Upper lobe of right lung (tissue), 1 donor: ENCODE measurements at regions not wholly inside any gene's neighbourhood (a gene's known extent, or its start where the extent isn't known, plus 50 kb on each side); places are given as distances from the start of the nearest gene placed in this dataset.

Source experiments
- ATAC-seq: fragments of 200-7000 bp; cut with Tn5 transposase; one replicate; pipeline ENCODE4 v1.9.1; 2020; ENCODE audit warnings: mild to moderate bottlenecking, moderate library complexity
- DNase-seq: peaks from one replicate; pipeline ENCODE4 v3.0.0-alpha.2; 2020
- H3K27ac ChIP-seq: fragments of 200-600 bp; one replicate; pipeline ENCODE4 v1.8.0; 2022
- H3K27me3 ChIP-seq: fragments of 200-600 bp; one replicate; pipeline ENCODE4 v1.8.0; 2022; ENCODE audit warnings: mild to moderate bottlenecking
- H3K36me3 ChIP-seq: fragments of 200-600 bp; one replicate; pipeline ENCODE4 v1.8.0; 2022
- H3K4me1 ChIP-seq: fragments of 200-600 bp; one replicate; pipeline ENCODE4 v1.8.0; 2022
- H3K4me3 ChIP-seq: fragments of 200-600 bp; one replicate; pipeline ENCODE4 v1.8.0; 2022; ENCODE audit warnings: mild to moderate bottlenecking
- H3K9me3 ChIP-seq: fragments of 200-600 bp; one replicate; pipeline ENCODE4 v1.8.0; 2022
- intact Hi-C: fragments of 100-400 bp; cut with DNase I; formaldehyde crosslinking; loops from one replicate; pipeline ENCODE4 v1.11.0; 2022
- TF ChIP-seq, protein P1 (sequence below): fragments of 200-600 bp; IDR thresholded peaks from one replicate; pipeline ENCODE4 v1.8.0; 2022; ENCODE audit warnings: antibody characterized with exemption
- donor health status: DM: no; HTN: yes; CAD: no; lungs with severe emphysema.

DNA sequence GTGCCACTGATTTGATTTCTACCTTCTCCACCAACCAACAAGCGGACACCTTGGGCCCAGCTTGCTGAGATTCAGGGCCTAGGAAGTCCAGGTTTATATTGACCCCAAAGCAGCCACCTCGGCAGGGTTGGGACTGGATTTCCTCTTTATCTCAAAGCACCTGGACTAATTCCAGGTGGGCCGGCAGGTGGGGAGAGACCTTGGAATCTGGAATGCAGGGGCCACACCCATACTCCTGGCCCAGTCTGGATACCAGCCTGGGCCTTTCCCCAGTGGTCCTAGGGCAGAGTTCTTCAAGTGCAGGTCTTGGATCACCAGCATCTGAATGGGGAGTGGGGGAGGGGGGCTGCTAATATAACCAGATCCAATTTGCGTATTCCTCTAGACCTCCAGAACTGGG, 93.1 kb downstream of the PCDH1 start:
- DNase-seq (no peak), ATAC-seq (peak; percentile 42)

GRCh38 chr5:141784529-141784928, 93.7 kb downstream of the PCDH1 start:
- H3K36me3 ChIP-seq = no peaks in the 10 kb centered on the region
- no peaks in the 10 kb centered on the region for H3K4me1 ChIP-seq
- no peak for DNase-seq
- ATAC-seq = no peak
- no peak overlapping the region for H3K27ac ChIP-seq
- intact Hi-C loops = no loop called here
- no peak overlapping the region for H3K4me3 ChIP-seq
- H3K9me3 ChIP-seq = no peaks in the 10 kb centered on the region
- H3K27me3 ChIP-seq = no peaks in the 10 kb centered on the region
- TF ChIP-seq, protein P1, sequence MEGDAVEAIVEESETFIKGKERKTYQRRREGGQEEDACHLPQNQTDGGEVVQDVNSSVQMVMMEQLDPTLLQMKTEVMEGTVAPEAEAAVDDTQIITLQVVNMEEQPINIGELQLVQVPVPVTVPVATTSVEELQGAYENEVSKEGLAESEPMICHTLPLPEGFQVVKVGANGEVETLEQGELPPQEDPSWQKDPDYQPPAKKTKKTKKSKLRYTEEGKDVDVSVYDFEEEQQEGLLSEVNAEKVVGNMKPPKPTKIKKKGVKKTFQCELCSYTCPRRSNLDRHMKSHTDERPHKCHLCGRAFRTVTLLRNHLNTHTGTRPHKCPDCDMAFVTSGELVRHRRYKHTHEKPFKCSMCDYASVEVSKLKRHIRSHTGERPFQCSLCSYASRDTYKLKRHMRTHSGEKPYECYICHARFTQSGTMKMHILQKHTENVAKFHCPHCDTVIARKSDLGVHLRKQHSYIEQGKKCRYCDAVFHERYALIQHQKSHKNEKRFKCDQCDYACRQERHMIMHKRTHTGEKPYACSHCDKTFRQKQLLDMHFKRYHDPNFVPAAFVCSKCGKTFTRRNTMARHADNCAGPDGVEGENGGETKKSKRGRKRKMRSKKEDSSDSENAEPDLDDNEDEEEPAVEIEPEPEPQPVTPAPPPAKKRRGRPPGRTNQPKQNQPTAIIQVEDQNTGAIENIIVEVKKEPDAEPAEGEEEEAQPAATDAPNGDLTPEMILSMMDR = no peak

More for the DNA sequence above, 93.1 kb downstream of the PCDH1 start:
- no peak overlapping the region for H3K27ac ChIP-seq
- no peaks in the 10 kb centered on the region for H3K4me1 ChIP-seq
- TF ChIP-seq, protein P1 = no peak
- intact Hi-C loops = no loop called here
- no peaks in the 10 kb centered on the region for H3K36me3 ChIP-seq
- no peak overlapping the region for H3K4me3 ChIP-seq
- no peaks in the 10 kb centered on the region for H3K27me3 ChIP-seq
- no peaks in the 10 kb centered on the region for H3K9me3 ChIP-seq

DNA sequence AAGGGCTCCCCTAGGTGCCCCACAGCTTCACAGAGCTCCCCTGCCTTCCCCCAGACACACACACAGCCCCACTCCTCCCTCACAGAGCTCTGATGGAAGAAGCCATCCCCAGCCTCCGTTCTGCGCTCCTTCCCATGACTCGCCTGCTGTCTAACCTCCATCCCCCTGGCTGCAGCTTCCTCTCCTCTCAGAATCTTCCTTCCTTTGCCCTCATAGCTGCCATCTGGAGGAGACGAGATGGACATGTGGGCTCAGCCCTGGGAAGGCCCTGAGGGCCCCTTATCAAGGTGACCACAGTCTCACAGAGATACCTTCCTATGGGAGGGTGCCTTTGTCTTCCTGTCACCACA, 94.3 kb downstream of the PCDH1 start:
- no peaks in the 10 kb centered on the region for H3K9me3 ChIP-seq
- intact Hi-C loops = no loop called here
- no peak for DNase-seq
- TF ChIP-seq, protein P1 = no peak
- H3K4me1 ChIP-seq = no peaks in the 10 kb centered on the region
- ATAC-seq = no peak
- no peak overlapping the region for H3K4me3 ChIP-seq
- H3K27me3 ChIP-seq = no peaks in the 10 kb centered on the region
- no peaks in the 10 kb centered on the region for H3K36me3 ChIP-seq
- H3K27ac ChIP-seq = no peak overlapping the region

GRCh38 chr5:141783005-141783946, 94.9 kb downstream of the PCDH1 start:
- DNase-seq (no peak), ATAC-seq (no peak)
- intact Hi-C loops = no loop called here

DNA sequence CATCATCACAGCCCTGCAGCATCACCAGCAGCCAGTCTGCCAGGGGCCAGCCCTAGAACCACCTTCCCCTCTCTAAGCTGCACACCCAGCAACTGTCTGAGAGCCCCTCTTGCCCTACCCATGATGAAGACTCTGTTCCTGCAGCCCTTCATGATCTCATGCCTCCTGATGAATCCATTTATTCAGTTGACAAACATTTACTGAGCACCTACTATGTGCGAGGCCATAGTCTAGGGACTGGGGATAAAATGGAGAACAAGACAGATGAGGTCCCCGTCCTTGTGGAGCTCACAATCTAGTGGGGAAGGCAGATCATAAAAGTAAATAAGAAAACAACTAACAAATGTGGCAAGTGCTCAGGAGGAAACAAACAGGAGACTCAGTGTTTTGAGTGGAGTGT, 96.3 kb downstream of the PCDH1 start:
- ATAC-seq (no peak), DNase-seq (no peak)
- TF ChIP-seq, protein P1 = no peak
- no peaks in the 10 kb centered on the region for H3K36me3 ChIP-seq
- intact Hi-C loops = no loop called here
- H3K27me3 ChIP-seq = no peaks in the 10 kb centered on the region
- H3K27ac ChIP-seq = no peak overlapping the region
- H3K4me3 ChIP-seq = no peak overlapping the region
- H3K4me1 ChIP-seq = no peaks in the 10 kb centered on the region
- H3K9me3 ChIP-seq = no peaks in the 10 kb centered on the region

More at GRCh38 chr5:141783005-141783946, 94.9 kb downstream of the PCDH1 start:
- no peaks in the 10 kb centered on the region for H3K9me3 ChIP-seq
- H3K36me3 ChIP-seq = no peaks in the 10 kb centered on the region
- no peaks in the 10 kb centered on the region for H3K27me3 ChIP-seq
- TF ChIP-seq, protein P1 = no peak
- H3K4me3 ChIP-seq = no peak overlapping the region
- no peak overlapping the region for H3K27ac ChIP-seq
- H3K4me1 ChIP-seq = no peaks in the 10 kb centered on the region
